WTC11 (cell line): ENCODE measurements at regions not wholly inside any gene's neighbourhood (a gene's known extent, or its start where the extent isn't known, plus 50 kb on each side); places are given as distances from the start of the nearest gene placed in this dataset.

Experiments
- ATAC-seq: fragments of 200-7000 bp; cut with Tn5 transposase; 2 replicates; pipeline ENCODE4 v1.10.0; 2021; ENCODE audit warnings: mild to moderate bottlenecking, moderate library complexity
- CTCF ChIA-PET: fragments of 300-600 bp; sonication (Branson Sonifier 250); formaldehyde crosslinking; loops from one replicate; lab custom pipeline; 2021; ENCODE audit warnings: antibody characterized with exemption; lab: Charles Lee
- POLR2A ChIA-PET: fragments of 350-600 bp; sonication (Branson Sonifier 250); formaldehyde crosslinking; loops from one replicate; lab custom pipeline; 2021; ENCODE audit warnings: antibody characterized with exemption; lab: Charles Lee
- DNase-seq: peaks from one replicate; pipeline ENCODE4 v3.0.0; 2021; ENCODE audit warnings: low spot score
- H3K27ac Mint-ChIP-seq: 2 replicates; pipeline ENCODE4 v1.8.0; 2021; ENCODE audit warnings: mixed read lengths
- H3K27me3 Mint-ChIP-seq: 2 replicates; pipeline ENCODE4 v1.8.0; 2021; ENCODE audit warnings: low read depth, mild to moderate bottlenecking, moderate library complexity, mixed read lengths
- H3K36me3 Mint-ChIP-seq: 2 replicates; pipeline ENCODE4 v1.8.0; 2021; ENCODE audit warnings: mixed read lengths
- H3K4me1 Mint-ChIP-seq: 2 replicates; pipeline ENCODE4 v1.8.0; 2022; ENCODE audit warnings: mixed read lengths
- H3K4me3 Mint-ChIP-seq: 2 replicates; pipeline ENCODE4 v1.8.0; 2021; ENCODE audit warnings: mild to moderate bottlenecking, moderate library complexity, mixed read lengths
- H3K9me3 Mint-ChIP-seq: 2 replicates; pipeline ENCODE4 v1.8.0; 2021; ENCODE audit warnings: mixed read lengths
- ARID4B ChIP-seq: sonication (generic); formaldehyde crosslinking; IDR thresholded peaks from 2 replicates; pipeline ENCODE4 v1.8.0; 2023; ENCODE audit warnings: missing genetic modification reagents, mild to moderate bottlenecking, borderline replicate concordance
- CBFB ChIP-seq: sonication (generic); formaldehyde crosslinking; IDR thresholded peaks from 2 replicates; pipeline ENCODE4 v1.8.1; 2022; ENCODE audit warnings: mild to moderate bottlenecking, low read depth, missing genetic modification reagents
- E2F1 ChIP-seq: sonication (generic); formaldehyde crosslinking; IDR thresholded peaks from 2 replicates; pipeline ENCODE4 v1.8.0; 2022; ENCODE audit warnings: mild to moderate bottlenecking, missing genetic modification reagents
- E2F5 ChIP-seq: sonication (generic); formaldehyde crosslinking; IDR thresholded peaks from 2 replicates; pipeline ENCODE4 v1.8.1; 2022; ENCODE audit warnings: mild to moderate bottlenecking, moderate library complexity, missing genetic modification reagents
- FOXJ3 ChIP-seq: sonication (generic); formaldehyde crosslinking; IDR thresholded peaks from 2 replicates; pipeline ENCODE4 v1.9.0; 2021; ENCODE audit warnings: missing genetic modification reagents, mild to moderate bottlenecking, borderline replicate concordance
- FOXK1 ChIP-seq: sonication (generic); formaldehyde crosslinking; IDR thresholded peaks from 2 replicates; pipeline ENCODE4 v1.8.0; 2022; ENCODE audit warnings: mild to moderate bottlenecking, moderate library complexity, missing genetic modification reagents
- HMGA2 ChIP-seq: fragments of 250-450 bp; sonication (Bioruptor Pico); IDR thresholded peaks from 2 replicates; pipeline ENCODE4 v1.4.0; 2021; ENCODE audit warnings: mild to moderate bottlenecking, moderate library complexity
- MLX ChIP-seq: sonication (generic); formaldehyde crosslinking; IDR thresholded peaks from 2 replicates; pipeline ENCODE4 v1.8.1; 2023; ENCODE audit warnings: mild to moderate bottlenecking, missing genetic modification reagents, moderate library complexity
- MYBL2 ChIP-seq: sonication (generic); formaldehyde crosslinking; IDR thresholded peaks from 2 replicates; pipeline ENCODE4 v1.8.1; 2023; ENCODE audit warnings: mild to moderate bottlenecking, moderate library complexity, missing genetic modification reagents
- NFATC4 ChIP-seq: fragments of 250-450 bp; sonication (Bioruptor Pico); IDR thresholded peaks from 2 replicates; pipeline ENCODE4 v1.9.0; 2021; ENCODE audit warnings: mild to moderate bottlenecking
- PRRX2 ChIP-seq: fragments of 250-450 bp; sonication (Bioruptor Pico); IDR thresholded peaks from 2 replicates; pipeline ENCODE4 v1.8.0; 2021; ENCODE audit warnings: mild to moderate bottlenecking
- TCF7 ChIP-seq: sonication (generic); formaldehyde crosslinking; IDR thresholded peaks from 2 replicates; pipeline ENCODE4 v1.8.0; 2022; ENCODE audit warnings: mild to moderate bottlenecking, low read depth, missing genetic modification reagents, moderate library complexity
- ZMAT4 ChIP-seq: fragments of 250-450 bp; sonication (Bioruptor Pico); IDR thresholded peaks from 2 replicates; pipeline ENCODE4 v1.9.0; 2021; ENCODE audit warnings: mild to moderate bottlenecking
- ZNF263 ChIP-seq: sonication (generic); formaldehyde crosslinking; IDR thresholded peaks from 2 replicates; pipeline ENCODE4 v1.8.1; 2022; ENCODE audit warnings: low read depth, mild to moderate bottlenecking, moderate library complexity, missing genetic modification reagents
- ZNF281 ChIP-seq: sonication (generic); formaldehyde crosslinking; IDR thresholded peaks from 2 replicates; pipeline ENCODE4 v1.8.0; 2023; ENCODE audit warnings: mild to moderate bottlenecking, missing genetic modification reagents
- ZNF317 ChIP-seq: sonication (generic); formaldehyde crosslinking; IDR thresholded peaks from 2 replicates; pipeline ENCODE4 v1.8.1; 2023; ENCODE audit warnings: low read depth, mild to moderate bottlenecking, moderate library complexity, missing genetic modification reagents, borderline replicate concordance
- ZNF416 ChIP-seq: fragments of 250-450 bp; sonication (Bioruptor Pico); IDR thresholded peaks from 2 replicates; pipeline ENCODE4 v1.9.0; 2021; ENCODE audit warnings: mild to moderate bottlenecking, inconsistent platforms
- ZNF423 ChIP-seq: fragments of 250-450 bp; sonication (Bioruptor Pico); IDR thresholded peaks from 2 replicates; pipeline ENCODE4 v2.1.2; 2022; ENCODE audit warnings: mild to moderate bottlenecking, moderate library complexity
- TF ChIP-seq, protein P1 (sequence below): sonication (generic); formaldehyde crosslinking; IDR thresholded peaks from 2 replicates; pipeline ENCODE4 v1.8.1; 2022; ENCODE audit warnings: missing genetic modification reagents, borderline replicate concordance

DNA sequence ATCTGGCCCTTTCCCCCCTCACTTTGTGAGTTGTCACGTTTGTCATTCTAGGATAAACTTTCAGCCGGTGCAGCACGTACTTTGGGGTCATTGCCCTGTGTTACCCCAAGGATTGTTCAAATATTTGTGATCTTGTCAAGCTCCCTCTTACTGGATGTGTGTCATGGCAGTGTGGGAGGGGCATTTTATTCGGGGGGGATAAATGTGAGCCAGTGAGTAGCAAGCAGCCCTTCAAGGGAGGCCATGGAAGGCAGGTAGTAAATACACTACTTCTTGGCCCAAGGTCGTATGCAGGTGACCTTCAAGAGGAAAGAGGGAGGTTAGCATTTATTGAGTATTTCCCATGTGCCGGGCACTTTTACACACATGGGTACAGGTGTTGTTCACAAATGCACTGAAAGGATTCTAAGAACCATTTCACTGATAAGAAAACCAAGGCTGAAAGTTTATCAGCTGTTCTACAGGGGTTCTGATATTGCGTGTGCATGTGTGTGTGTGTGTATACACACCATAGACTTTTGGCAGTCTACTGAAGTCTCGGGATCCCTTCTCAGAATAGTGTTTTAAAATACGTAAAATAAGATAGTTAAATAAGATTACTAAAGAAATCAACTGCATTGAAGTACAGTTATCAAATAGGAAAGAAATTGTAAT lies 410.3 kb upstream of the TBX3 start:
- DNase-seq: no peak
- H3K4me1 Mint-ChIP-seq: no peaks in the 10 kb centered on the region
- ChIA-PET CTCF (no interaction called here), POLR2A (no interaction called here)
- H3K4me3 Mint-ChIP-seq: no peak overlapping the region
- ATAC-seq: no peak
- peaks cover 2% of the 10 kb centered on the region for H3K27me3 Mint-ChIP-seq
- peaks cover 7% of the 10 kb centered on the region for H3K9me3 Mint-ChIP-seq
- H3K27ac Mint-ChIP-seq: no peak overlapping the region
- TF ChIP-seq FOXJ3 (CRISPR knock-in tag) (no peak), ZMAT4 (CRISPR knock-in tag) (no peak), ZNF263 (CRISPR knock-in tag) (no peak), ZNF317 (CRISPR knock-in tag) (no peak), E2F1 (CRISPR knock-in tag) (no peak), FOXK1 (CRISPR knock-in tag) (no peak), PRRX2 (CRISPR knock-in tag) (no peak), NFATC4 (no peak), MLX (no peak), ARID4B (no peak), MYBL2 (no peak), E2F5 (CRISPR knock-in tag) (no peak), ZNF416 (CRISPR knock-in tag) (no peak), ZNF281 (CRISPR knock-in tag) (no peak), HMGA2 (no peak), CBFB (CRISPR knock-in tag) (no peak), ZNF423 (CRISPR knock-in tag) (no peak), TCF7 (CRISPR knock-in tag) (no peak)
- TF ChIP-seq, protein P1, sequence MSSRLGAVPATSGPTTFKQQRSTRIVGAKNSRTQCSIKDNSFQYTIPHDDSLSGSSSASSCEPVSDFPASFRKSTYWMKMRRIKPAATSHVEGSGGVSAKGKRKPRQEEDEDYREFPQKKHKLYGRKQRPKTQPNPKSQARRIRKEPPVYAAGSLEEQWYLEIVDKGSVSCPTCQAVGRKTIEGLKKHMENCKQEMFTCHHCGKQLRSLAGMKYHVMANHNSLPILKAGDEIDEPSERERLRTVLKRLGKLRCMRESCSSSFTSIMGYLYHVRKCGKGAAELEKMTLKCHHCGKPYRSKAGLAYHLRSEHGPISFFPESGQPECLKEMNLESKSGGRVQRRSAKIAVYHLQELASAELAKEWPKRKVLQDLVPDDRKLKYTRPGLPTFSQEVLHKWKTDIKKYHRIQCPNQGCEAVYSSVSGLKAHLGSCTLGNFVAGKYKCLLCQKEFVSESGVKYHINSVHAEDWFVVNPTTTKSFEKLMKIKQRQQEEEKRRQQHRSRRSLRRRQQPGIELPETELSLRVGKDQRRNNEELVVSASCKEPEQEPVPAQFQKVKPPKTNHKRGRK (CRISPR knock-in tag): no peak
- TF ChIP-seq, all 79 proteins: peak for 0
- no peaks in the 10 kb centered on the region for H3K36me3 Mint-ChIP-seq
